Left forelimb (tissue), 1 donor: ENCODE measurements at regions not wholly inside any gene's neighbourhood (a gene's known extent, or its start where the extent isn't known, plus 50 kb on each side); places are given as distances from the start of the nearest gene placed in this dataset.

ENCODE experiments used
- DNase-seq: peaks from one replicate; pipeline ENCODE4 v3.0.0-alpha.2; 2018; ENCODE audit warnings: low spot score

DNA sequence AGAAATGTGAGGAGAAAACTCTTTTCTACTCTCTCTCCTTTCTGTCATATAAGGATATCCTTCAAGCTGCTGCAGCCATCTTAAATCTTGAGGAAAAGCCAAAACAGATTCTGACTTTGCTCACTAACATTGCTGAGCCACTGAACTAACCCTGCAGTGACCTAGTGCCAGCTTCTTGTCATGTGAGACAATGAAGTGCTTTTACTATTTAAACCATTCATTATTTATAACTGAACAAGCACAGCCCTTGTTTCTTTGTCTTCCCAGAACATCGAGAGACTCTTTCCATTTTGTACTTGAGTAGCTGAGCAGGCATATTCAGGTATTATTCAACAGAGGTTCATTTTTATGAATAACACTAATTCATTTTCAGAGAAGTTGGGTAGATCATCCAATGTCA, 455.0 kb upstream of the TMPO start:
- no peak for DNase-seq

GRCh38 chr12:98062464-98063245, 452.7 kb upstream of the TMPO start:
- no peak for DNase-seq

GRCh38 chr12:98064501-98064900, 450.9 kb upstream of the TMPO start:
- DNase-seq: no peak

- no peak for DNase-seq
Measured at GRCh38 chr12:98067795-98068194, 447.6 kb upstream of the TMPO start.

GRCh38 chr12:98073610-98074009, 441.8 kb upstream of the TMPO start:
- no peak for DNase-seq

- DNase-seq: no peak
Measured at GRCh38 chr12:98074286-98074685, 441.1 kb upstream of the TMPO start.

- no peak for DNase-seq
Measured at GRCh38 chr12:98084391-98084790, 431.0 kb upstream of the TMPO start.

DNA sequence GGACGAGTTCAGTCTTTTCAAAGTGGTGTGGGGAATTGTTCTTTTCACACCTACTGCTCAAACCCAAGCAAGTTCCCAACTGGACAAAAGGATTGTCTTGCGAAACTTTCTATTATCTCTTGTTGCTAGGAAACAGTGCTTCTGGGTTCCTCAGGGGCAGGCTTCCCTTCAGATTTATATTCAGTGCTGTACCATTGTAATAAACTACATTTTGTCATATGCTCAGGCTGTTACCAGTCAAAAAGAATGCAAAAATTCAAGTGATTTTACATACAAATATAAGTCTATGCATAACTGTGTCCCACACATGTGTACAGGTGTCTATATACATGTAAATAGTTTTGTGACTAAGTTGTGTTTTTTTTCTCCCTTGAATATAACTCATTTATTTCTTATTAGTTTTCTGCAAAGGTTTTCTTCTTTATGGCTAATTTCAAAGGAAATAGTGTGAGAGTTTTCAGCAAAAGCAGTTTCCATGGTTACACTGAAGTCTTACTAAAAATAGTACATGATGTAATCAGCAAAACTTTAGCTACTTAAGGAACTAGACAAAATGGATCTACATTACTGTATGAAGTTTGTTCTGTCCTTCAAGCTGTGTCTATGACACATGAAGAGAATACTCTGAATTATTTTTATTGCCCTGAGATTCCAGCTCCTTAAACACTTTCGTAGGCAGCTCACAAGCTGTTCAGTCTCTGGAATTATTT, 430.2 kb upstream of the TMPO start:
- DNase-seq: no peak

DNA sequence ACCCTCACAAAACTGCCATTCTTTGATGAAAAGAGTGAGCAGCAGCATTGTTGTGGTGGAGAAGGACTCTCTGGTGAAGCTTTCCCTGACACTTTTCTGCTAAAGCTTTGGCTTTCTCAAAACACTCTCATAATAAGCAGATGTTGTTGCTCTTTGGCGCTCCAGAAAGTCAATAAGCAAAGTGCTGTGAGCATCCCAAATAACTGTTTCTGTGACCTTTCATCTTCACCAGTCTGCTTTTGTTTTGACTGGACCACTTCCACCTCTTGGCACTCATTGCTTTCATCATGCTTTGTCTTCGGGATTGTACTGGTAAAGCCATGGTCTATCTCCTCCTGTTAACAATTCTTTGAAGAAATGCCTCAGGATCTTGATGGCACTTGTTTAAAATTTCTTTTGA, 424.7 kb upstream of the TMPO start:
- no peak for DNase-seq

- no peak for DNase-seq
Measured at GRCh38 chr12:98096436-98096835, 419.0 kb upstream of the TMPO start.

DNA sequence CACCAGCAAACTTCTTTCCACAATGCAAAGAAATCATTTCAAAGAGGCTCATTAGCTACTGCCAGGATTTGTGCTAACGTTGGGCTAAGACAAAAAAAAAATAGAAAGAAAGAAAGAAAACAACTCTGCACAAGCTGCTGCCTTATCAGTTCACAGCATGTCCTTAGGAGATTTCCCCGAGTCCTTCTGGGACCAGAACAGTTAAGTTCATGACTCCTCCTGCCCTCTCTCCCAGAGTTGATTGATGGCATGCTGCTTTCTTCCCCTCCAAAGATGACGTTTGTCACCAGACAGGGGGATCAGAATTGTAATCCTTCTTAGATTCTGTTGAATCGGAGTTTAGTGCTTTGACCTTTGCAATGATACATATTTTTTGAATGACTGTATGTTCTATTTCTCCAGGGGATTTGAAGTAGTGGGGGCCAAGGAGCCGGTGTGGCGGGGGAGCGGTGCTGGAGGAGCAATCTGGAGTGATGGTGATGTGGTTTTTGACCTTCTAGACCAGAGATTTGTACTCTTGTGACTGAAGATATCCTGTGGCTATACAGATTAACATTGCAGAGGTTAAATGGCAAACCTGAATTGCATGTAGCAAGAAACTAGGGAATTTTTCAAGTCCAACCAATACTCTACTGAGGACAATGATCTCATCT, 409.2 kb upstream of the TMPO start:
- DNase-seq: no peak

GRCh38 chr12:98109266-98109665, 406.1 kb upstream of the TMPO start:
- no peak for DNase-seq

- DNase-seq: no peak
Measured at GRCh38 chr12:98110536-98110935, 404.9 kb upstream of the TMPO start.

DNA sequence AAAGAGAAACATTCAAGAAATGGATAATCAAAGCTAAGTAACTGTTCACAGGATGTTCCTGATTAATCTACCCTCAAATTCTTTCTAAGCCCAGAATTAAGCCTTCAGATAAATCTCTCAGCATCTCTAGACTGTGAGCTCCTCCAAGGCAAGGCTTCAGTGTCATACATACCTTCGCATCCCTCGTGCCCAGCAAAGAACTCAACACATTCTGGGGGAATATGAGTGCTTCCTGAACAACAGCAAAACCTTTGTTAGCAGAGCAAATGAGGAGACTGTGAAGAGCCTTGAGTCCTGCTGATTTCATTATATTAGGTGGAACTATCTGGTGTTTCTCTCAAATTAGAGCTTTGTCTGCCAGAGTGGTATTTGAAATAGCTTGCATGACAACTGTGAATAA, 401.8 kb upstream of the TMPO start:
- no peak for DNase-seq

GRCh38 chr12:98121963-98122362, 393.4 kb upstream of the TMPO start:
- DNase-seq: no peak

GRCh38 chr12:98123021-98123461, 392.3 kb upstream of the TMPO start:
- no peak for DNase-seq

- no peak for DNase-seq
Measured at GRCh38 chr12:98126637-98127335, 388.6 kb upstream of the TMPO start.

- no peak for DNase-seq
Measured at GRCh38 chr12:98127336-98127679, 388.1 kb upstream of the TMPO start.

DNA sequence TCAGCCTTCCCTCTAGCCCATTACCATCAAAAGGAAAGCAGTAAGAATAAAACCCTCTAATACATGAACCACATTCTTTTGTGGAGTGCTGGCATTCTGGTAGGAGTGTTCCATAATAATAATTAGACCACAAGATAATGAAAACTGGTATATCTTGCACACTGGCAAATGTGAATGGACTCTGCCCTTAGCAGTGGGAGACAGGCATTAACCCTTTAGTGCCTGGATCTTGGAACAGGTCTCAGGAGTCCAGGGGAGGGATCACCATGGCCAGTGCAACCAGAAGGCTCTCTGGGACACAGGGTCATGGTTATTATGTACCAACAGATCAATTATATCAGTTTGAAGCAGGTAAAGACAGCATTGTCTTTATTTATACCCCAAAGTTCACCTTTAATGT, 387.5 kb upstream of the TMPO start:
- DNase-seq: no peak

DNA sequence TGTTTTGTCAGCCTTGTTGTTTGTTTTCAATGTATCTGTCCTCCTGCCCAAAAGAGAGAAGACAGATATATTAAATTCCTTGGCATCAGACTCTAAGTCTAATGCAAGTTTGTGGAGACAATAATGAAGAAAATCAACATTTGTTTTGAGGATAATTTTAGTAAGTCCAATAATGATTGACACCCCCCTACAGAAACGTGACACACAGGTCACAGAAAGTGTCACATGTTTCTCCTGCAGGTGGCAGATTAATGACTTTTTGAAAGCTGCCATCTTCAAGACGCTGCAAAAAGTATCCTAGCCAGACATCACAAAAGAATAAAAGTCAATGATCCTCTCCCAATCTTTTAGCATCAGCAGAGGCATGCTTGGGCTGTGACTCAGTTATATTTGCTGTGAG, 378.8 kb upstream of the TMPO start:
- DNase-seq: no peak

DNA sequence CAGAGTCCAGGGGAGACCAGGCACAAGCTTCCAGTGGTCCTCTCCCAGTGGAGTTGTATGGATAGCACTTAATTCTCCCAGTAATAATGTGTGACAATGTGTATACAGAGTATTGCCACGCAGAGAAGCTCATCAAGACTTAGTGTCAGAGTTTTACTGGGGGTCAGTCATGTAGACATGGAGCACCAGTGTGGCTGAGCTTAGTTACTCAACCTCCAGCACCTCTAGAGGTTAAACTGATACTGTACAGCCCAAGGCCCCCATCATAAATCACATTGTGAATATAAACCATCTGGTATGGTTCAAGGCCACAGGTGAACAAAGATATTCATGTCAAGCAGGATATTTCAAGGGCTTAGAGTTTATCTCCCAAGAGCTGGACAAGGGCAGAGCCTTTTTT, 378.1 kb upstream of the TMPO start:
- no peak for DNase-seq

GRCh38 chr12:98144953-98145352, 370.4 kb upstream of the TMPO start:
- DNase-seq: no peak

- no peak for DNase-seq
Measured at GRCh38 chr12:98146043-98146442, 369.3 kb upstream of the TMPO start.
